H1 (cell line): ENCODE measurements at regions not wholly inside any gene's neighbourhood (a gene's known extent, or its start where the extent isn't known, plus 50 kb on each side); places are given as distances from the start of the nearest gene placed in this dataset.

Experiments
- CTCF ChIA-PET: fragments of 300-600 bp; sonication (Branson Sonifier 250); formaldehyde crosslinking; loops from one replicate; lab custom pipeline; 2021; ENCODE audit not compliant: partially characterized antibody; lab: Charles Lee
- POLR2A ChIA-PET: fragments of 300-600 bp; sonication (Branson Sonifier 250); formaldehyde crosslinking; loops from one replicate; lab custom pipeline; 2021; ENCODE audit warnings: inconsistent platforms; ENCODE audit not compliant: partially characterized antibody; lab: Charles Lee
- DNase-seq, 2 experiments: peaks; one replicate each; pipeline versions ENCODE4 v3.0.0 to v3.0.0-alpha.2; 2010 to 2022; ENCODE audit warnings: low spot score in 2 of 2, low read depth in 1 of 2, mixed read lengths in 1 of 2
- FAIRE-seq: peaks from 2 replicates; lab custom pipeline; 2011; peaks lifted over from hg19 to GRCh38; lab: Jason Lieb, UNC
- H2AFZ ChIP-seq: 2 replicates; pipeline ENCODE4 v1.8.1; 2012; ENCODE audit warnings: low read length, inconsistent platforms
- H2AK5ac ChIP-seq: 2 replicates; pipeline ENCODE4 v1.6.1; 2013; ENCODE audit warnings: low read depth, low read length
- H2BK120ac ChIP-seq: replicated peaks from 2 replicates; pipeline ENCODE3; 2013; ENCODE audit warnings: low read depth, low read length, inconsistent platforms
- H2BK12ac ChIP-seq: 2 replicates; pipeline ENCODE4 v1.6.1; 2013; ENCODE audit warnings: low read depth, low read length
- H2BK15ac ChIP-seq: 2 replicates; pipeline ENCODE4 v1.6.1; 2013; ENCODE audit warnings: low read length
- H2BK20ac ChIP-seq: 2 replicates; pipeline ENCODE4 v1.6.1; 2013; ENCODE audit warnings: low read length
- H2BK5ac ChIP-seq: 2 replicates; pipeline ENCODE4 v1.6.1; 2013; ENCODE audit warnings: low read depth, low read length
- H3K14ac ChIP-seq: 2 replicates; pipeline ENCODE4 v1.6.1; 2013; ENCODE audit warnings: inconsistent platforms; ENCODE audit not compliant: insufficient read length
- H3K18ac ChIP-seq: 2 replicates; pipeline ENCODE4 v1.6.1; 2013; ENCODE audit warnings: low read length; ENCODE audit errors: extremely low read depth
- H3K23ac ChIP-seq: 2 replicates; pipeline ENCODE4 v1.6.1; 2013; ENCODE audit warnings: inconsistent platforms; ENCODE audit not compliant: insufficient read length
- H3K23me2 ChIP-seq: 2 replicates; pipeline ENCODE4 v1.6.1; 2013; ENCODE audit warnings: low read depth, low read length
- H3K27ac ChIP-seq: 2 replicates; pipeline ENCODE4 v1.6.1; 2011; ENCODE audit warnings: low read depth, low read length, inconsistent platforms
- H3K27me3 ChIP-seq, 4 experiments: replicated peaks in 1 of 4; 1 replicate in 1 of 4; 2 replicates in 3 of 4; pipeline versions ENCODE4 v1.6.1 to v1.8.1; 2011 to 2013; ENCODE audit warnings: low read length in 3 of 4, mild to moderate bottlenecking in 3 of 4, inconsistent platforms in 2 of 4, mixed read lengths in 2 of 4, moderate library complexity in 1 of 4; ENCODE audit not compliant: control insufficient read depth in 3 of 4, insufficient read depth in 3 of 4; ENCODE audit errors: extremely low read depth in 1 of 4
- H3K36me3 ChIP-seq, 4 experiments: 2 replicates each; pipeline versions ENCODE4 v1.6.1 to v1.8.1; 2011 to 2013; ENCODE audit warnings: mild to moderate bottlenecking in 4 of 4, low read length in 3 of 4, moderate library complexity in 2 of 4, control low read depth in 1 of 4, inconsistent platforms in 1 of 4; ENCODE audit not compliant: insufficient read depth in 4 of 4, control insufficient read depth in 2 of 4
- H3K4ac ChIP-seq: replicated peaks from 2 replicates; pipeline ENCODE3; 2013; ENCODE audit warnings: low read length, low read depth, mixed read lengths, inconsistent platforms; ENCODE audit not compliant: insufficient read length
- H3K4me1 ChIP-seq, 4 experiments: replicated peaks in 1 of 4; 1 replicate in 1 of 4; 2 replicates in 3 of 4; pipeline versions ENCODE4 v1.6.1 to v1.8.1; 2011 to 2013; ENCODE audit warnings: low read length in 3 of 4, inconsistent platforms in 2 of 4, mixed read lengths in 1 of 4; ENCODE audit not compliant: insufficient read depth in 4 of 4, control insufficient read depth in 3 of 4
- H3K4me2 ChIP-seq, 2 experiments: 2 replicates each; pipeline versions ENCODE4 v1.6.1 to v1.8.1; 2011 to 2013; ENCODE audit warnings: low read depth in 2 of 2, low read length in 2 of 2, control low read depth in 1 of 2, inconsistent platforms in 1 of 2, mild to moderate bottlenecking in 1 of 2; ENCODE audit not compliant: insufficient read depth in 1 of 2
- H3K4me3 ChIP-seq, 4 experiments: fragments of 200-600, 300-600 bp in 1 of 4; sonication (generic), shearing (Covaris generic), sonication (Bioruptor Twin) in 1 of 4; 2 replicates each; pipeline versions ENCODE4 v1.5.1 to v1.8.1; 2011 to 2016; ENCODE audit warnings: low read length in 4 of 4, low read depth in 3 of 4, control low read depth in 2 of 4, inconsistent platforms in 2 of 4, mild to moderate bottlenecking in 2 of 4, mixed read lengths in 1 of 4, moderate library complexity in 1 of 4; ENCODE audit not compliant: insufficient read depth in 2 of 4; ENCODE audit errors: extremely low read depth in 1 of 4
- H3K56ac ChIP-seq: replicated peaks from 2 replicates; pipeline ENCODE3; 2013; ENCODE audit warnings: low read depth, mild to moderate bottlenecking, mixed read lengths, low read length, inconsistent platforms; ENCODE audit not compliant: insufficient read length
- H3K79me1 ChIP-seq: 2 replicates; pipeline ENCODE4 v1.6.1; 2013; ENCODE audit warnings: low read depth, low read length, control low read depth
- H3K79me2 ChIP-seq, 2 experiments: 2 replicates each; pipeline versions ENCODE4 v1.6.1 to v1.8.1; 2012 to 2013; ENCODE audit warnings: low read length in 2 of 2, mild to moderate bottlenecking in 2 of 2, inconsistent platforms in 1 of 2; ENCODE audit not compliant: insufficient read depth in 2 of 2, control insufficient read depth in 1 of 2
- H3K9ac ChIP-seq, 4 experiments: replicated peaks in 1 of 4; 1 replicate in 1 of 4; 2 replicates in 3 of 4; pipeline versions ENCODE4 v1.6.1 to v1.8.1; 2011 to 2013; ENCODE audit warnings: low read depth in 3 of 4, low read length in 3 of 4, control low read depth in 2 of 4, mild to moderate bottlenecking in 2 of 4, moderate library complexity in 2 of 4, inconsistent platforms in 1 of 4; ENCODE audit errors: extremely low read depth in 1 of 4
- H3K9me3 ChIP-seq, 2 experiments: 2 replicates each; pipeline versions ENCODE4 v1.6.1 to v1.8.1; 2012 to 2013; ENCODE audit warnings: mild to moderate bottlenecking in 2 of 2, moderate library complexity in 2 of 2, control low read depth in 1 of 2, inconsistent platforms in 1 of 2, low read depth in 1 of 2, low read length in 1 of 2, mixed read lengths in 1 of 2; ENCODE audit not compliant: insufficient read depth in 2 of 2
- H4K20me1 ChIP-seq, 2 experiments: replicated peaks in 1 of 2; 2 replicates each; pipeline versions ENCODE3 to v1.8.1; 2011 to 2013; ENCODE audit warnings: inconsistent platforms in 2 of 2, low read length in 2 of 2, mild to moderate bottlenecking in 1 of 2; ENCODE audit not compliant: insufficient read depth in 2 of 2, control insufficient read depth in 1 of 2
- H4K5ac ChIP-seq: 2 replicates; pipeline ENCODE4 v1.6.1; 2013; ENCODE audit warnings: low read length, low read depth, mixed read lengths, inconsistent platforms; ENCODE audit not compliant: insufficient read length
- H4K8ac ChIP-seq: 2 replicates; pipeline ENCODE4 v1.8.0; 2013; ENCODE audit warnings: mild to moderate bottlenecking, moderate library complexity, low read length, inconsistent platforms; ENCODE audit not compliant: insufficient read depth; ENCODE audit errors: extremely low read depth
- H4K91ac ChIP-seq: replicated peaks from 2 replicates; pipeline ENCODE3; 2013; ENCODE audit warnings: low read length, mixed read lengths, inconsistent platforms; ENCODE audit not compliant: insufficient read length
- CBX5 ChIP-seq: fragments of 300-800, 300-1000 bp; sonication (generic); IDR thresholded peaks from 2 replicates; pipeline ENCODE4 v1.7.1; 2016; ENCODE audit warnings: antibody characterized with exemption, low read length, low read depth
- CHD2 ChIP-seq: IDR thresholded peaks from 2 replicates; pipeline ENCODE4 v1.6.1; 2012; ENCODE audit warnings: low read length, improper control_type of control experiment
- EP300 ChIP-seq, 2 experiments: IDR thresholded peaks; 1 replicate in 1 of 2; 2 replicates in 1 of 2; pipeline ENCODE4 v1.6.1; 2011 to 2012; ENCODE audit warnings: low read depth in 2 of 2, low read length in 2 of 2, mild to moderate bottlenecking in 2 of 2, borderline replicate concordance in 1 of 2, inconsistent platforms in 1 of 2, moderate library complexity in 1 of 2
- GTF2F1 ChIP-seq: IDR thresholded peaks from 2 replicates; pipeline ENCODE4 v1.6.1; 2012; ENCODE audit warnings: low read depth, low read length, improper control_type of control experiment, borderline replicate concordance
- NANOG ChIP-seq: IDR thresholded peaks from 2 replicates; pipeline ENCODE4 v1.6.1; 2011; ENCODE audit warnings: low read length, low read depth, mild to moderate bottlenecking, inconsistent platforms; ENCODE audit not compliant: insufficient read depth, poor library complexity, severe bottlenecking
- POLR2AphosphoS5 ChIP-seq: IDR thresholded peaks from 2 replicates; pipeline ENCODE4 v1.6.1; 2011; ENCODE audit warnings: low read depth, low read length
- RBBP5 ChIP-seq: IDR thresholded peaks from 2 replicates; pipeline ENCODE4 v1.7.1; 2012; ENCODE audit warnings: low read depth, mild to moderate bottlenecking, inconsistent platforms, low read length, moderate library complexity, borderline replicate concordance
- RFX5 ChIP-seq: IDR thresholded peaks from 2 replicates; pipeline ENCODE4 v1.6.1; 2011; ENCODE audit warnings: low read depth, low read length, improper control_type of control experiment, borderline replicate concordance
- SIN3A ChIP-seq, 2 experiments: IDR thresholded peaks in 1 of 2; conservative IDR thresholded peaks in 1 of 2; 2 replicates each; pipeline ENCODE4 v1.6.1; 2011 to 2012; ENCODE audit warnings: low read length in 2 of 2, improper control_type of control experiment in 1 of 2, low read depth in 1 of 2, mild to moderate bottlenecking in 1 of 2
- SP2 ChIP-seq: IDR thresholded peaks from 2 replicates; pipeline ENCODE4 v1.6.1; 2012; ENCODE audit warnings: mild to moderate bottlenecking, low read length, inconsistent platforms
- SP4 ChIP-seq: IDR thresholded peaks from 2 replicates; pipeline ENCODE4 v1.6.1; 2012; ENCODE audit warnings: low read length, inconsistent platforms
- ZNF274 ChIP-seq: IDR thresholded peaks from 2 replicates; pipeline ENCODE4 v1.7.0; 2012; ENCODE audit warnings: low read length, borderline replicate concordance; ENCODE audit errors: extremely low read depth
- WGBS, 2 experiments: shearing (Covaris generic) in 1 of 2; methylation state at CpG; one replicate each; pipeline versions ENCODE4 v1.1.6 to v1.1.7; 2013 to 2015; ENCODE audit warnings: low lambda C conversion rate in 2 of 2, mixed read lengths in 2 of 2, inconsistent platforms in 1 of 2, low coverage in 1 of 2, missing lambda C conversion rate in 1 of 2; ENCODE audit not compliant: insufficient replicate concordance in 2 of 2, insufficient coverage in 1 of 2, insufficient read length in 1 of 2; ENCODE audit errors: extremely low coverage in 1 of 2, missing lambda C conversion rate in 1 of 2; 5-methylcytosine and 5-hydroxymethylcytosine counted together
- TF ChIP-seq, protein P1 (sequence below): IDR thresholded peaks from 2 replicates; pipeline ENCODE4 v1.6.1; 2012; ENCODE audit warnings: inconsistent platforms
- TF ChIP-seq, protein P2 (sequence below): IDR thresholded peaks from 2 replicates; pipeline ENCODE4 v1.6.1; 2011; ENCODE audit warnings: low read depth, mild to moderate bottlenecking, low read length; ENCODE audit not compliant: insufficient read depth

DNA sequence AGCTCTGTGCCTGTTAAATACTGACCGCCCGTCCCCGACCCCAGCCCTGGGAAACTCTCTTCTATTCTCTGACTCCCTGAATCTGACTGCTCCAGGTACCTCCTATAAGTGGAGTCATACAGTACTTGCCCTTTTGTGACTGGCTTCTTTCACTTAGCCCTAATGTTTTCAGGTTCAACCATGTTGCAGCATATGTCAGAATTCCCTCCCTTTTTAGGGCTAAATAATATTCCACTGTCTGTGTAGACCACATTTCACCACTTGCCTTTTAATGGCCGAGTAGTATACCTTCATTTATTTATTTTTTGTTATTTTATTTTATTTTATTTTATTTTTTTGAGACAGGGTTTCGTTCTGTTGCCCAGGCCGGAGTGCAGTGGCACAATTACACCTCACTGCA lies 96.1 kb upstream of the SLC22A11 start:
- DNase-seq (no peak), FAIRE-seq (no peak)
- no peak overlapping the region for H4K8ac ChIP-seq
- H3K4me3 ChIP-seq = no peak overlapping the region
- H3K9ac ChIP-seq = no peak overlapping the region
- H2AFZ ChIP-seq = no peak overlapping the region
- H3K79me1 ChIP-seq = no peaks in the 10 kb centered on the region
- H3K4me2 ChIP-seq = no peak overlapping the region
- no peak overlapping the region for H2BK120ac ChIP-seq
- H2AK5ac ChIP-seq = no peak overlapping the region
- no peaks in the 10 kb centered on the region for H3K9me3 ChIP-seq
- H2BK20ac ChIP-seq = no peak overlapping the region
- H3K23ac ChIP-seq = no peak overlapping the region
- H3K4ac ChIP-seq = no peak overlapping the region
- H2BK12ac ChIP-seq = no peak overlapping the region
- H4K5ac ChIP-seq = no peak overlapping the region
- no peak overlapping the region for H4K91ac ChIP-seq
- CTCF ChIA-PET = interaction anchor here (1.5 to 3.9 kb wide), 3 partner anchors 11 to 193 kb away, joined by 5 to 33 read pairs (median 9); no protein-coding TSS in a partner anchor
- H3K4me1 ChIP-seq = peaks cover 0 to 7% (median 4%) of the 10 kb centered on the region in 4 experiments; a peak in 5 of 7 replicates
- H3K18ac ChIP-seq = no peak overlapping the region
- peaks cover 0 to 11% (median 0%) of the 10 kb centered on the region in 4 experiments; a peak in 1 of 7 replicates for H3K27me3 ChIP-seq
- H2BK15ac ChIP-seq = no peak overlapping the region
- H3K27ac ChIP-seq = no peak overlapping the region
- H3K23me2 ChIP-seq = no peaks in the 10 kb centered on the region
- H3K79me2 ChIP-seq = no peaks in the 10 kb centered on the region
- no peaks in the 10 kb centered on the region for H4K20me1 ChIP-seq
- 92% methylated on average over 6 of the region's 6 CpGs; no CpG with 5 or more reads in 1 of the 2 experiments for WGBS, 2 experiments
- H3K56ac ChIP-seq = no peak overlapping the region
- no peak overlapping the region for H3K14ac ChIP-seq
- H2BK5ac ChIP-seq = no peak overlapping the region
- POLR2A ChIA-PET = interaction anchor here (0.7 kb wide), 1 partner anchor 185 kb away, joined by 3 read pairs; no protein-coding TSS in a partner anchor
- no peaks in the 10 kb centered on the region for H3K36me3 ChIP-seq
- TF ChIP-seq POLR2AphosphoS5 (no peak), EP300 (IDR thresholded peaks at IDR 0.05; ENCODE audit: borderline replicate concordance in 1 of 2, low read depth in 2 of 2, low read length in 2 of 2) (no peak), SP4 (no peak), NANOG (no peak), RBBP5 (no peak), GTF2F1 (no peak), CHD2 (no peak), SIN3A (conservative IDR thresholded peaks at IDR 0.05 in 1 of 2, IDR thresholded peaks at IDR 0.05 in 1 of 2; ENCODE audit: low read depth in 1 of 2, low read length in 2 of 2) (no peak), CBX5 (no peak), ZNF274 (no peak), SP2 (no peak), RFX5 (no peak)
- TF ChIP-seq, protein P1, sequence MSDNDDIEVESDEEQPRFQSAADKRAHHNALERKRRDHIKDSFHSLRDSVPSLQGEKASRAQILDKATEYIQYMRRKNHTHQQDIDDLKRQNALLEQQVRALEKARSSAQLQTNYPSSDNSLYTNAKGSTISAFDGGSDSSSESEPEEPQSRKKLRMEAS = no peak
- TF ChIP-seq, protein P2, sequence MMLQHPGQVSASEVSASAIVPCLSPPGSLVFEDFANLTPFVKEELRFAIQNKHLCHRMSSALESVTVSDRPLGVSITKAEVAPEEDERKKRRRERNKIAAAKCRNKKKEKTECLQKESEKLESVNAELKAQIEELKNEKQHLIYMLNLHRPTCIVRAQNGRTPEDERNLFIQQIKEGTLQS = no peak
